GM18520 (cell line): ENCODE measurements at regions not wholly inside any gene's neighbourhood (a gene's known extent, or its start where the extent isn't known, plus 50 kb on each side); places are given as distances from the start of the nearest gene placed in this dataset.

Source experiments
- ATAC-seq: cut with Tn5 transposase; IDR thresholded peaks from one replicate; pipeline ENCODE4 v1.9.1; 2021; ENCODE audit not compliant: unreplicated experiment

GRCh38 chr4:100739426-100739825 is 221.6 kb upstream of the EMCN start:
- ATAC-seq = no peak

DNA sequence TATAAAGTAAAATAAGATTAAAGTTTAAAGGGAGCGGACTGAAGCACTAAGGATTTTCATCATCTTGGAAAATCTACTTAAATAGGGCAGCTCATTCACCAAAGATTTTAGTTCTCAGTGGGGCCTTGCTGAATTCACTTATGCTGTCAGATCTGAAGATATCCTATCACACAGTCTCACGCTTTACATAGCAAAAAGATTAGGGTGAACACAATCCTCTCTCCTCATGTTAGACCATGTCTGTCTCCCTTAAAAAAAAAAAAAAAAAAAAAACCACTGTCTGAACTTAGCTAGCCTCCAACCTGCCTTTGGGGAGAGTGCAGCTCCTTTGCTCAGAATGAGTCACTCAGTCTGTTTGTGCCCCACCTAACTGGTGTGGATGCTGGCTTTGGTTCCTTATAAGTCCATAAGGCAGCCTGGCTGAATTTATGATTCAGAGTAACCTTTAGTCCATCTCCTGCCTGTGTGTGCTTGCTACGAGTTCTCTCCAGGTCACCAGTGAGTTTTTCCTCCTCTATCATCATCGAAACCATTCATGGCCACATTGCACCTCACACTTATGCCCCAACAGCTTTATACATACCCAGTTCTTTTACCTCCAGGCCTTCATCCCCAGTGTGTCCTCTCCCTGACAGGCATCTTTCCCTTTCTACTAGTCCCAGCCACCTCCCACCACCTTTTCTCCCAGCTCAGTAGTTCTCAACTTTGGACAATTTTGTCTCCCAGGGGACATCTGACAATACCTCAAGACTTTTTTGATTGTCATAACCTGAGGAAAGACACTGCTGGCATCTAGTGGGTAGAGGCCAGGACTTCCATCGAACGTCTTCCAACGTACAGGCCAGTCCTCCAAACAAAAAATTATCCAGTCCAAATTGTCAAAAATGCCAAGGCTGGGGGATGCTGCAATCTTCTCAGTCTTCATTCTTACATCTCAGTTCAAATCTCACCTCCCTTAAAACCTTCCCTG is 220.7 kb upstream of the EMCN start:
- no peak for ATAC-seq

GRCh38 chr4:100736641-100737451 is 219.0 kb upstream of the EMCN start:
- ATAC-seq = no peak

DNA sequence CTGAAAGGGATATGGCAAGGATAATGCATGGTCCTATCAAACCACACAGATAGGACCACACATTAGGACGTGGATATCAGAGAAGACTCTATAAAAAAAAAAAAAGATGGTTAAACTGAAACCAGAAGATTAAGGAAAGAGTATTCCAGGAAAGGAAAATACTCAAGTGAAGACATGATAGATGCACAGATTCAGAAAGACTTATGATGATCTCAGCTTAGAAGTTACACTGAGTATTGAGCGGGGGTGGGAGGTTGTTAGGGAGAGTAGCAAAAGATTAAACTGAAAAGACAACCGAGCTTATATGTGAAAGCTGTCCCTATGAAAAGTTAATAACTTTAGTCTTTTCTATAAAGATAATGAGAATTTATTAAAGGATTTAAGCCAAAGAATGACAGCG is 211.0 kb upstream of the EMCN start:
- ATAC-seq = no peak

DNA sequence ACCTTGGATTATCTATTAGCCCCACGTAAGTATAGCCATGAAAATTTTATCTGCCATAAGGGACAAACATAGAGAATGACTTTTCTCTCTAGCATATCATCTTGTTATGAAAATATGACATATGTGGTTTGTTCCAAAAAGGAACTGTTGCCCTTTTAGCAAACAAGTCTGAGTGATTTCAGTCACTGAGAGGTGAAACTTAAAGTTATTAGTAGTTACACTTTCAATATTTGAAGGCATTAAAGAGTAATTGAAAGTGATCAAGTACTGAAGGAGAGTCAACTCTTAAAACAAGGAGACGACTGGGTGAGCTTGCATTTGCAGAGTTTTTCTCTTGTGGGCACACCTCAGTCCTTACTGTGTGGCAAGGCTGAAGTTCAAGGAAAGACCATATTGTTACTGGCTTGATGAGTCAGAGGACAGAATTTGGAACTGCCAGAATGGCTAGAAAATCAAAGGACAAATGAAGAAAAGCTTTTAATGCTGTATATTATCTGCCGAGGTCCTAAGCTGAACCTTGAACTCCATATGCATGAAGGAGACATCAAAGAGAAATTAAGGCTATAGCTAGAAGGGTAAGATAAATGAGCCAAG is 205.1 kb upstream of the EMCN start:
- ATAC-seq = peak; percentile 94

DNA sequence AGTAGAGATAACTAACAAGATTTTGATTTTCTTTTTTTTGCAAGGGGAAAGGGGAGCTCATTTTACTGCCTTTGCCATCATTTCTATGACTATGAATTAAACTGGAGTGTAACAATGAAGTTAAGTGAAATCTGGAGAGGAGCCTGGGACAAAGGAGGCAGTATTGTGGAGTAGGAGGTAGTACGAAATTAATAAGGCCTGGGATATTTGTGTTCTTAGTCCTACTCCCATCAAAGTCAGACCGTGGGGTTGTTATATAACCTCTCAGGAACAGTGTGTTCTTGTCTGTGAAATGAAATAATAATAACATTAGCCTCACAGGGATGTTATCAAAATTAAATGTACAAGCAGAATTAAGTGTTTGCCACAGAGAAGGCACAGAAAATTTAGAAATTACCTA is 204.3 kb upstream of the EMCN start:
- ATAC-seq = no peak

- ATAC-seq = no peak
Observed at GRCh38 chr4:100721490-100721889, 203.7 kb upstream of the EMCN start.

DNA sequence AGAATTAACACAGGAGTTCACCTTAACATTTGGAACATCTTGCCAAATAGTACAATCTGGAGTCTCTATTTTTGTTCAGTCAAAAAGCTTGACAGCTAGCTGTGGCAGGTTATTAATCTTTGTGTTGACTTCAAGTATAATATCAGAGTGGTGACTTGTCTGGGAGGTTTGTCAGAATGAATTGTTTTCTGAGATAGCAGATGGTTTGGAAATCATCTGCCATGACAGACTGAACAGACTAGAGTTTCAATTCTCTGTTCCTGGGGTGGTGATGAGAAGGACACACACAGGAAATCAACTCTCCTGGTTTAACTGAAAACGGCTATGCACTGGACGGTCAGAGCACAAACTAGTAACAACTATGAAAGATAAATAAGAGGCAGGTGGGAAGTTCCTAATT is 203.3 kb upstream of the EMCN start:
- no peak for ATAC-seq

GRCh38 chr4:100716416-100716815 is 198.6 kb upstream of the EMCN start:
- ATAC-seq = no peak

GRCh38 chr4:100708776-100709175 is 191.0 kb upstream of the EMCN start:
- ATAC-seq = no peak

GRCh38 chr4:100707786-100708185 is 190.0 kb upstream of the EMCN start:
- ATAC-seq = no peak

DNA sequence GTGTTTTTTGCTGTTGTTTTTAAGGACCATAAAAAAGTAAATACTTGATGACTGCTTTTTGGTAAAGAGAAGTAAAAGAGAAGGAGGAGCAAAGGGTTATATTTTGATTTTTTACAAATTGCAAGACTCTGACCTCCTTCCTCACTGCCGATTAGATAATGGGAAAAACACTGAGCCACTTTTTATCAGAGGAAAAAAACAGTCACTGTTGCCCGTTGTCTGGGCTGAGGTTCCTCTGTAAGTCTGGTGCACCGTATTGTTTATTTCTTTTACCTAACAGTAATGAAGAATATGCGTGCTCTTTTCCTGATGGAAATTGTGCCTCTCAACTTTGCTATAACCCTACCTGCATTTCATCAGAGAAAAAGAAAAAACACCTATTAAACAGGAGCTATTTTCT is 178.7 kb upstream of the EMCN start:
- ATAC-seq = no peak

DNA sequence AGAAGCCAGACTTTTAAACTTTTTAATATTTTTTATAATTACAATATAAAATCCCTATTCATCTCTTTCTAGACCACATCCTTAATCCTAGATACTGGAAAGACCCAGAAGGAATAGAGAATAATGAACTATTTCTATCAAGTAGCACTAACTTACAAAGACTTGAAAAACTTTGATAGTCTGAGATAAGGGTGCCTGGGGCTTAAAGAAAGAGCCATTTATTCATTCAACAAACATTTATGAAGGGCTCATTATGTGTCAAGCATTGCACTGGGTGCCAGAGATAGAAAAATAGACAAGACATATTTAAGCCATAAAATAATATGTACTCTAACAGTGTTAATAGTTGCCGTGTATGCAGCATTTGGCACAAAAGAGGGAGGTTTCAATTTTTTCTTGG is 178.0 kb upstream of the EMCN start:
- no peak for ATAC-seq

DNA sequence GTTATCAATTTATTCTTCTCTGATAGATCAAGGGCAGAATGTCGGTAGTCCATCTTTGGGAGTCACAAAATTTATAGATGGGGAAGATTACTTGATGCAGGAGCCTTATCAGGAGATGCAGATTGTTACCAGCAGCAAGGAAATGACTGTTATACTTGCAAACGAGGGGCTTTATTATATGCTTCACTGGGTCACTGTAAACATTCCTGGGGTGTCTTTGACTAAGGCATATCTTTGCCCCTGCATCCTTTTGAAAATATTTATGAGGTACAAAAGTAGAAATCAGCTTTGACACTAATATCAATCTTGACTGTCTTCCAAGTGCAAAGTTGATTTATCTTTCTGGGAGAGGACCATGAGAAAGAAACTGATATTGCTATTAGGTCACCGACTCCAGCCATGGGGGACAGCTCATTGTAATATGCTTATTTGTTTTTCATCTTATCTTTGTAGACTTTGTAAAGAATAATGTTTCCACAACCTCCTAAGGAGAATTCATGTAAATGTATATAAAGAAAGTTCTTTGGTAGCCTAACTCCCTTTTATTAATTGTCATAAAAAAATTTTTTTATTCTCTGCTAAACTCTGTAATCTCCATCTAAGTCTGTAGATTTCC is 177.3 kb upstream of the EMCN start:
- no peak for ATAC-seq

DNA sequence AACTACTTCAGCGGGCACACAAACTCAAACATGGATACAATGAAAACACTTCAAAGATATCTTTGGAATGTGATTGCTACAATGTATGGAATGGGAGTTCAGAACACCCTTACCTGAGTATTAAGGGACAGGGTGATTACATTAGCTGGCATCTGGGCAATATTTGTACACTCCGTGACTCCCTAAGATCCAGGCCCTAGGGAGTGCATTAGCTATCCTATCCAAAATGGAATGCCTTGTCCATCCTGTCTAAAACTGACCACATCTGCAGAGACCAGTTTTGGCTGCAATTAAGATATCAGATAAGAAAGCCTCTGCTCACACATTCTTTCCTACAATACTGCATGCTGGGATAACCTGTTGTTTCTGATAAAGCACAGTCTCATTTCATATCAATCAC is 176.6 kb upstream of the EMCN start:
- ATAC-seq = no peak

- ATAC-seq = no peak
Observed at GRCh38 chr4:100690812-100691211, 173.0 kb upstream of the EMCN start.

GRCh38 chr4:100688368-100688767 is 170.5 kb upstream of the EMCN start:
- no peak for ATAC-seq

GRCh38 chr4:100682477-100683218 is 164.8 kb upstream of the EMCN start:
- no peak for ATAC-seq

- no peak for ATAC-seq
Observed at GRCh38 chr4:100681289-100681688, 163.5 kb upstream of the EMCN start.

DNA sequence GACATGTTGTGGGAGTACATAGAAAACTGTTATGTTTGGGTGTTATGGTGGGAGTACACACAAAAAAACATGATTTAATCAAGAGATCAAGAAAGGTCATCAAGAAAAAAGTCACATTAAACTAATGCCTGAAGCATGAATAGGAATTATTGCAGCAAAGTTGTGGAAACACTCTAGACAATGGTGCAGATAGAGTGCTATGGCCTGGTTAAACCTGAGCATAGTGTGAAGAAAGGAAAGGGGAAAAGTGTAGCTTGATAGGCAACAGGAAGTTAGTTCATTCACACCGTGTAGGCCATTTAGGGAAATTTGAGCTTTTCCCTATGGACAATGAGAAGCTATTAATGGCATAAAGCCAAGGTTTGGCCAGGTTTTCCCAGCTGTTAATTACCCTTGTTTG is 162.1 kb upstream of the EMCN start:
- ATAC-seq = no peak

DNA sequence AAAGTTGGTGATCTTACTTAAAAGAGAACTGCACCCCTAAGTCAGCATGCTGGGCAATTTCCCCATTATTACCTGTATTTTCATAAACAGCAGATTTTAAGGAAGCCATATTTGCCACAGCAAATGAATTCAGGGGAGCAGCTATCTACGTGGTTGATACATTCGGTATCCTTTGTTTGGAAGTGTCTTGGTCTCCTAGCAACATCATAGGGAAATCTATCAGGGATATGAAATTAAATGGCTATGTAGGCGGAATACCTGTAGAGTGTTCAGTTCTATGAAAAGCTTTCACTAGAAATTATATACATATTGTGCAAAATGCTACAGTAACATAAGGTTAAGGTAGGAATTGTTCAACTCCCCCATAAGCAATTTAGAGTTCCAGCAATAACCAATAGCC is 157.2 kb upstream of the EMCN start:
- ATAC-seq = no peak
